Stimulated activated naive CD8-positive, alpha-beta T cell treated with anti-CD3 and anti-CD28 coated beads, Interleukin-15, amount 100 ng/mL, for 72 hours (primary cell): ENCODE measurements at regions not wholly inside any gene's neighbourhood (a gene's known extent, or its start where the extent isn't known, plus 50 kb on each side); places are given as distances from the start of the nearest gene placed in this dataset.
"Not testable (repeated sequence)": the region's sequence is repeated elsewhere in the genome, so short reads cannot be mapped to it uniquely, and the experiment has no call there.

ENCODE experiments used
- ATAC-seq: fragments of 150-1000 bp; cut with Tn5 transposase; 2 replicates; pipeline ENCODE4 v1.10.0; 2021; ENCODE audit warnings: mild to moderate bottlenecking, moderate library complexity
- DNase-seq, 2 donors: peaks; one replicate each; pipeline ENCODE4 v3.0.0; 2021 to 2022
- H3K27ac Mint-ChIP-seq, 2 donors: one replicate each; pipeline ENCODE4 v1.8.0; 2022; ENCODE audit warnings: mild to moderate bottlenecking in 2 of 2, mixed read lengths in 2 of 2, moderate library complexity in 2 of 2
- H3K27me3 Mint-ChIP-seq: one replicate; pipeline ENCODE4 v1.8.0; 2022; ENCODE audit warnings: mixed read lengths
- H3K4me1 Mint-ChIP-seq: one replicate; pipeline ENCODE4 v1.8.0; 2022; ENCODE audit warnings: mild to moderate bottlenecking, mixed read lengths
- H3K4me3 Mint-ChIP-seq, 2 donors: one replicate each; pipeline ENCODE4 v1.8.0; 2022; ENCODE audit warnings: mild to moderate bottlenecking in 2 of 2, mixed read lengths in 2 of 2, moderate library complexity in 1 of 2
- H3K9me3 Mint-ChIP-seq, 2 donors: one replicate each; pipeline ENCODE4 v1.8.0; 2022; ENCODE audit warnings: mixed read lengths in 2 of 2

GRCh38 chr5:113693701-113694100 is 180.2 kb downstream of the YTHDC2 start:
- Mint-ChIP-seq H3K27ac (no peak overlapping the region), H3K4me1 (no peaks in the 10 kb centered on the region), H3K9me3 (no peaks in the 10 kb centered on the region), H3K4me3 (no peak overlapping the region), H3K27me3 (peaks cover 61% of the 10 kb centered on the region)
- DNase-seq (no peak), ATAC-seq (no peak)

GRCh38 chr5:113694576-113694975 is 181.1 kb downstream of the YTHDC2 start:
- ATAC-seq (no peak), DNase-seq (no peak)
- Mint-ChIP-seq H3K27me3 (peaks cover 57% of the 10 kb centered on the region), H3K27ac (no peak overlapping the region), H3K4me1 (no peaks in the 10 kb centered on the region), H3K9me3 (no peaks in the 10 kb centered on the region), H3K4me3 (no peak overlapping the region)

DNA sequence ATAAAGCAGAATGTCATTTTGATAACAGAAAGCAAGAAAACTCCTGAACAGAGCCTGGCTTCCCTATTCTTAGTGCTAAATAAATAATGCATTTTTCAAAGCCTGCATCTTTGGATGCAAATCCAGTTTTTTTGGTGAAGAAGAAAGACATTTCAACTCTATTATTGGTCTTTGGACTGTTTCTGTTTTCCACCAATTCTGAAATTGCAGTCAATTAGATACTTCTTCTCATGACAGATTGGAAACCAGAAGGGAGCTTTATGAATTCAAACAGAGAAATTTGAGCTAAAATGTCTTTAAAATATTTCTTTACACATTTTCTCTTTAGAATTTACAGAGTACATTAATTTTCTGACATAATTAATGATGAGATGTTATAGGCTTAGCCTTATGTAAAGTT is 189.8 kb downstream of the YTHDC2 start:
- no peak overlapping the region for H3K4me3 Mint-ChIP-seq
- H3K9me3 Mint-ChIP-seq = peaks cover 22 to 29% of the 10 kb centered on the region in 2 donors
- H3K27ac Mint-ChIP-seq = no peak overlapping the region
- no peaks in the 10 kb centered on the region for H3K27me3 Mint-ChIP-seq
- DNase-seq = no peak
- no peaks in the 10 kb centered on the region for H3K4me1 Mint-ChIP-seq
- no peak for ATAC-seq

GRCh38 chr5:113705657-113706056 is 192.2 kb downstream of the YTHDC2 start:
- no peak overlapping the region for H3K27ac Mint-ChIP-seq
- ATAC-seq (no peak), DNase-seq (no peak)
- H3K9me3 Mint-ChIP-seq = peaks cover 22 to 29% of the 10 kb centered on the region in 2 donors
- no peak overlapping the region for H3K4me3 Mint-ChIP-seq
- H3K4me1 Mint-ChIP-seq = no peaks in the 10 kb centered on the region
- H3K27me3 Mint-ChIP-seq = no peaks in the 10 kb centered on the region

DNA sequence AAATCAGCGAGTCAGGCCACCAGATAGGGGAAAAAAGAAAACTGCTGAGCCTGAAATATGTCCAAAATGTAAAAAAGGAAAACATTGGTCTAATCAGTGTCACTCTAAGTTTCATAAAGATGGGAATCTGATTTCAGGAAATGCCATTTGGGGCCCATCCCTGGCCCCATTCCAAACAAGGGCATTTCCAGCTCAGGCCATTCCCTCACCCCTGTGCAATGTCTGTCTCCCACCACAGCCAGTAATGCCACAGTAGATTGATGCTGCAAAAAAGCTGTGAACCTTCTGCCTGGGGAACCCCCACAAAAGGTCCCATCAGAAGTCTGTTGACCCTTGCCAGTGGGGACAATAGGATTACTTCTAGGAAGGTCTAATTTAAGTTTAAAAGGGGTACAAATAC is 199.6 kb downstream of the YTHDC2 start:
- Mint-ChIP-seq H3K9me3 (peaks cover 0 to 23% of the 10 kb centered on the region in 2 donors), H3K27ac (no peak overlapping the region), H3K4me1 (no peaks in the 10 kb centered on the region), H3K27me3 (peaks cover 8% of the 10 kb centered on the region), H3K4me3 (no peak overlapping the region)
- DNase-seq (no peak), ATAC-seq (no peak)

- H3K27ac Mint-ChIP-seq, H3K4me1 Mint-ChIP-seq: not testable (repeated sequence)
Measured at GRCh38 chr5:113715921-113716320, 202.4 kb downstream of the YTHDC2 start.

DNA sequence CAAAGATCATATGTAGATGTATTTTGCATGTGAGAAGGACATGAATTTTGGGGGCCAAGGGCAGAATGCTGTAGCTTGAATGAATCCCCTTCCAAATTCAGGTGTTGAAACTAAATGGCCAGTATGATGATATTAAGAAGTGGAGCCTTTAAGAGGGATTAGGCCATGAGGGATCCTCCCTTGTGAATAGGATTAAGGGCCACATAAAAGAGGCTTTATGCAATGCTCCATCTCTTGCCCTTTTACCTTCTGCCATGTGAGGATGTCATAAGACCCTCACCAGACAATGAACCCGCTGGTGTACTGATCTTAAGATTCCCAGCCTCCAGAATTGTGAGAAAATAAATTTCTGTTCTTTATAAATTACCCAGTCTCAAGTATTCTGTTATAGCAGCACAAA is 206.1 kb downstream of the YTHDC2 start:
- DNase-seq (no peak), ATAC-seq (no peak)
- Mint-ChIP-seq H3K27me3 (no peaks in the 10 kb centered on the region), H3K27ac (no peak overlapping the region), H3K4me3 (no peak overlapping the region), H3K9me3 (peaks cover 0 to 17% of the 10 kb centered on the region in 2 donors), H3K4me1 (no peaks in the 10 kb centered on the region)

More at GRCh38 chr5:113715921-113716320, 202.4 kb downstream of the YTHDC2 start:
- ATAC-seq, H3K27me3 Mint-ChIP-seq, H3K4me3 Mint-ChIP-seq, DNase-seq: not testable (repeated sequence)
- H3K9me3 Mint-ChIP-seq = peaks cover 0 to 28% of the 10 kb centered on the region in 2 donors

DNA sequence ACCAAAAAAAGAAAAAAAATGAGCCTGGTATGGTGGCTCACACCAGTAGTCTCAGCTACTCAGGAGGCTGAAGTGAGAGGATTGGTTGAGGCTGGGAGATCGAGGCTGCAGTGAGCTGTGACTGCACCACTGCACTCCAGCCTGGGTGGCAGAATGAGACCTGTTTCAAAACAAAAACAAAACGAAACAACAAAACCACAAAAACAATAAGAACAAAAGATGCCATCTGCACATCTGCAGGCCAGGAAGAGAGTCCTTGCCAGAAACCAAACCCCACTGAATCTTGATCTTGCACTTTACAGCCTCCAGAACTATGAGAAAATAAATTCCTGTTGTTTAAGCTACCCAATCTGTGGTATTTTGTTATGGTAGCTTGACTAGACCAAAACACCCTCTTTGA is 207.7 kb downstream of the YTHDC2 start:
- DNase-seq (no peak), ATAC-seq (no peak)
- H3K4me1 Mint-ChIP-seq = no peaks in the 10 kb centered on the region

GRCh38 chr5:113723021-113723420 is 209.5 kb downstream of the YTHDC2 start:
- Mint-ChIP-seq H3K4me3 (no peak overlapping the region), H3K9me3 (peaks cover 0 to 5% of the 10 kb centered on the region in 2 donors), H3K4me1 (no peaks in the 10 kb centered on the region), H3K27ac (no peak overlapping the region), H3K27me3 (no peaks in the 10 kb centered on the region)
- no peak for ATAC-seq
- DNase-seq = no peak

More for the DNA sequence above, 207.7 kb downstream of the YTHDC2 start:
- Mint-ChIP-seq H3K27me3 (no peaks in the 10 kb centered on the region), H3K4me3 (no peak overlapping the region), H3K27ac (no peak overlapping the region), H3K9me3 (peaks cover 0 to 12% of the 10 kb centered on the region in 2 donors)

GRCh38 chr5:113735751-113736150 is 222.3 kb downstream of the YTHDC2 start:
- ATAC-seq (no peak), DNase-seq (no peak)
- Mint-ChIP-seq H3K27me3 (peaks cover 3% of the 10 kb centered on the region), H3K27ac (no peak overlapping the region), H3K9me3 (no peaks in the 10 kb centered on the region), H3K4me1 (no peaks in the 10 kb centered on the region), H3K4me3 (no peak overlapping the region)

DNA sequence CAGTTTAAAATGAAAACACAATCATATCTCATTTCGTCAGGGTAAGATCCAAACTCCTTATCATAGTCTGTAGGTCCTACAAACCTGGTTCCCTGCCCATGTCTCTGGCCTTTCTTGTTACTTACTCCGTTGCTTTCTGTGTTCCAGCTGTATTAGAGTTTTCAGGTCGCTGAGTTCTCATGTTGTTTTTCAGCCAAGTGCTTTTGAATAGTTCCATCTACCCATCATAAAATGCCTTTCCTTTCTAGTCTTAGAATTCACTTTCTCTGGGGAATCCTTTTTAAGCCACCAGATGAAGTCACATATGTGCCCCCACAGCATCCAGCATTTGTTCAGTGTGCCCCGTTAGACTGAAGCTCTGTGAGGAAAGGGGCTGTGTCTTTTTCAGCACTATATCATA is 228.7 kb downstream of the YTHDC2 start:
- no peak for DNase-seq

GRCh38 chr5:113742639-113743038 is 229.1 kb downstream of the YTHDC2 start:
- Mint-ChIP-seq H3K9me3 (no peaks in the 10 kb centered on the region), H3K4me1 (no peaks in the 10 kb centered on the region), H3K27me3 (no peaks in the 10 kb centered on the region), H3K27ac (no peak overlapping the region), H3K4me3 (no peak overlapping the region)
- no peak for DNase-seq
- no peak for ATAC-seq

More for the DNA sequence above, 228.7 kb downstream of the YTHDC2 start:
- ATAC-seq = no peak
- Mint-ChIP-seq H3K27me3 (no peaks in the 10 kb centered on the region), H3K4me3 (no peak overlapping the region), H3K27ac (no peak overlapping the region), H3K4me1 (no peaks in the 10 kb centered on the region), H3K9me3 (no peaks in the 10 kb centered on the region)

DNA sequence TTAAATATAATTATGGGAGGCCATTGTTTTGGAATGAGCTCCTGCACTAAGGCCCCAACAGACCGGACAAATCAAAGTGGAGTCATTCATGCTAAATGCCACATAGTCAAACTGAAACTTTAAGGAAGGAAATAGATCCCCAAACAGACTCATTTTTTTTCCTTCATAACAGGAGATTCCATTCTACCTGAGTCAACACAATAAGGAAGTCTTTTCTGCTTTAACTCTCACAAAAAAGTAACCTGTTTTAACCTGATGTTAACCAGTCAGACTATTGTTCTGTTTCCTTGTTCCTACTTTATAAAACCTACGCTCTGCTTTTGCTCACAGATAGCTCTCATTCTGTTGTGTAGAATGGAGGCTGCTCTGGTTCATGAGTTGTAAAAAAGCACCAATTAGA is 234.9 kb downstream of the YTHDC2 start:
- DNase-seq (no peak), ATAC-seq (no peak)
- Mint-ChIP-seq H3K4me1 (no peaks in the 10 kb centered on the region), H3K4me3 (no peak overlapping the region), H3K27ac (no peak overlapping the region), H3K9me3 (peaks cover 0 to 8% of the 10 kb centered on the region in 2 donors), H3K27me3 (no peaks in the 10 kb centered on the region)

GRCh38 chr5:113749334-113749733 is 235.8 kb downstream of the YTHDC2 start:
- no peak overlapping the region for H3K4me3 Mint-ChIP-seq
- peaks cover 0 to 8% of the 10 kb centered on the region in 2 donors for H3K9me3 Mint-ChIP-seq
- ATAC-seq (no peak), DNase-seq (no peak)
- no peaks in the 10 kb centered on the region for H3K27me3 Mint-ChIP-seq
- H3K27ac Mint-ChIP-seq = no peak overlapping the region
- no peaks in the 10 kb centered on the region for H3K4me1 Mint-ChIP-seq

DNA sequence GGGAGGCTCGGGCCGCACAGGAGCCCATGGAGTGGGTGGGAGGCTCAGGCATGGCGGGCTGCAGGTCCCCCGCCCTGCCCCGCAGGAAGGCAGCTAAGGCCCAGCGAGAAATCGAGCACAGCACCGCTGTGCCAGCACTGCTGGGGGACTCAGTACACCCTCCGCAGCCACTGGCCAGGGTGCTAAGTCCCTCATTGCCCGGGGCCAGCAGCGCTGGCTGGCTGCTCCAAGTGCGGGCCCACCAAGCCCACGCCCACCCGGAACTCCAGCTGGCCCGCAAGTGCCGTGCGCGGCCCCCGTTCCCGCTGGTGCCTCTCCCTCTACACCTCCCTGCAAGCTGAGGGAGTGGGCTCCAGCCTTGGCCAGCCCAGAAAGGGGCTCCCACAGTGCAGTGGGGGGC is 239.7 kb downstream of the YTHDC2 start:
- not testable (repeated sequence) for DNase-seq, ATAC-seq, H3K27ac Mint-ChIP-seq, H3K4me3 Mint-ChIP-seq, H3K4me1 Mint-ChIP-seq
- Mint-ChIP-seq H3K9me3 (peaks cover 4 to 17% of the 10 kb centered on the region in 2 donors), H3K27me3 (peaks cover 12% of the 10 kb centered on the region)

- no peaks in the 10 kb centered on the region for H3K4me1 Mint-ChIP-seq
- H3K4me3 Mint-ChIP-seq = no peak overlapping the region
- no peak for DNase-seq
- peaks cover 4 to 8% of the 10 kb centered on the region in 2 donors for H3K9me3 Mint-ChIP-seq
- H3K27me3 Mint-ChIP-seq = peaks cover 12% of the 10 kb centered on the region
- no peak for ATAC-seq
- no peak overlapping the region for H3K27ac Mint-ChIP-seq
Measured at GRCh38 chr5:113755516-113755915, 242.0 kb downstream of the YTHDC2 start.

GRCh38 chr5:113757508-113757907 is 244.0 kb downstream of the YTHDC2 start:
- no peak overlapping the region for H3K4me3 Mint-ChIP-seq
- no peaks in the 10 kb centered on the region for H3K4me1 Mint-ChIP-seq
- H3K9me3 Mint-ChIP-seq = peaks cover 4 to 8% of the 10 kb centered on the region in 2 donors
- no peak overlapping the region for H3K27ac Mint-ChIP-seq
- DNase-seq (no peak), ATAC-seq (no peak)
- peaks cover 12% of the 10 kb centered on the region for H3K27me3 Mint-ChIP-seq
